H9 (cell line): ENCODE measurements at regions not wholly inside any gene's neighbourhood (a gene's known extent, or its start where the extent isn't known, plus 50 kb on each side); places are given as distances from the start of the nearest gene placed in this dataset.

ENCODE experiments used
- DNase-seq: peaks from one replicate; pipeline ENCODE4 v3.0.0-alpha.2; 2017
- H2AFZ ChIP-seq: one replicate; pipeline ENCODE4 v1.6.1; 2013; ENCODE audit warnings: mild to moderate bottlenecking, low read length, control low read depth, moderate library complexity
- H2AK5ac ChIP-seq: 2 replicates; pipeline ENCODE4 v1.6.1; 2013; ENCODE audit warnings: low read length, control low read depth, mixed read lengths; ENCODE audit not compliant: insufficient read length
- H2BK120ac ChIP-seq: one replicate; pipeline ENCODE4 v1.6.1; 2013; ENCODE audit warnings: low read depth, mild to moderate bottlenecking, low read length, control low read depth, inconsistent platforms; ENCODE audit not compliant: poor library complexity, severe bottlenecking
- H2BK12ac ChIP-seq: 2 replicates; pipeline ENCODE4 v1.6.1; 2013; ENCODE audit warnings: low read length, control low read depth, mixed read lengths, low read depth; ENCODE audit not compliant: insufficient read length
- H2BK15ac ChIP-seq: 2 replicates; pipeline ENCODE4 v1.6.1; 2013; ENCODE audit warnings: low read depth, low read length, control low read depth
- H2BK20ac ChIP-seq: one replicate; pipeline ENCODE4 v1.6.1; 2013; ENCODE audit warnings: low read depth, mild to moderate bottlenecking, low read length, control low read depth, inconsistent platforms; ENCODE audit not compliant: poor library complexity, severe bottlenecking
- H2BK5ac ChIP-seq: 2 replicates; pipeline ENCODE4 v1.6.1; 2013; ENCODE audit warnings: low read length, control low read depth, mixed read lengths; ENCODE audit not compliant: insufficient read length
- H3K14ac ChIP-seq: 2 replicates; pipeline ENCODE4 v1.6.1; 2013; ENCODE audit warnings: low read length, control low read depth; ENCODE audit not compliant: insufficient read depth
- H3K18ac ChIP-seq: 2 replicates; pipeline ENCODE4 v1.6.1; 2013; ENCODE audit warnings: low read depth, mild to moderate bottlenecking, mixed read lengths, low read length, control low read depth; ENCODE audit not compliant: insufficient read length
- H3K23ac ChIP-seq: 2 replicates; pipeline ENCODE4 v1.6.1; 2013; ENCODE audit warnings: low read length, control low read depth, mixed read lengths, low read depth; ENCODE audit not compliant: insufficient read length
- H3K23me2 ChIP-seq: 2 replicates; pipeline ENCODE4 v1.6.1; 2013; ENCODE audit warnings: low read depth, mild to moderate bottlenecking, mixed read lengths, low read length, control low read depth; ENCODE audit not compliant: insufficient read length, poor library complexity, severe bottlenecking
- H3K27ac ChIP-seq: 2 replicates; pipeline ENCODE4 v1.5.1; 2013; ENCODE audit warnings: low read length, control low read depth, mixed read lengths, low read depth; ENCODE audit not compliant: insufficient read length
- H3K27me3 ChIP-seq: 2 replicates; pipeline ENCODE4 v1.6.1; 2013; ENCODE audit warnings: low read length, control low read depth, inconsistent platforms; ENCODE audit not compliant: insufficient read depth
- H3K4ac ChIP-seq: 2 replicates; pipeline ENCODE4 v1.6.1; 2013; ENCODE audit warnings: low read depth, mild to moderate bottlenecking, control low read depth, inconsistent platforms, low read length, moderate library complexity
- H3K4me1 ChIP-seq: 2 replicates; pipeline ENCODE4 v1.6.1; 2013; ENCODE audit warnings: low read length, control low read depth, inconsistent platforms; ENCODE audit not compliant: insufficient read depth
- H3K4me2 ChIP-seq: 2 replicates; pipeline ENCODE4 v1.6.1; 2013; ENCODE audit warnings: low read length, control low read depth, mixed read lengths; ENCODE audit not compliant: insufficient read length, insufficient read depth
- H3K56ac ChIP-seq: 2 replicates; pipeline ENCODE4 v1.6.1; 2013; ENCODE audit warnings: low read depth, mild to moderate bottlenecking, mixed read lengths, low read length, control low read depth; ENCODE audit not compliant: insufficient read length
- H3K79me1 ChIP-seq: 2 replicates; pipeline ENCODE4 v1.6.1; 2013; ENCODE audit warnings: low read depth, mild to moderate bottlenecking, moderate library complexity, low read length, control low read depth, inconsistent platforms; ENCODE audit not compliant: insufficient read depth, poor library complexity, severe bottlenecking
- H3K79me2 ChIP-seq: 2 replicates; pipeline ENCODE4 v1.6.1; 2013; ENCODE audit warnings: low read length, control low read depth, inconsistent platforms; ENCODE audit not compliant: insufficient read depth
- H3K9ac ChIP-seq: 2 replicates; pipeline ENCODE4 v1.6.1; 2013; ENCODE audit warnings: low read length, control low read depth, mixed read lengths; ENCODE audit not compliant: insufficient read length; ENCODE audit errors: extremely low read depth
- H3K9me3 ChIP-seq: one replicate; pipeline ENCODE4 v1.6.1; 2013; ENCODE audit warnings: low read depth, low read length, inconsistent platforms; ENCODE audit not compliant: control insufficient read depth
- H3T11ph ChIP-seq: one replicate; pipeline ENCODE4 v1.6.1; 2013; ENCODE audit warnings: mild to moderate bottlenecking, low read length, control low read depth, inconsistent platforms
- H4K20me1 ChIP-seq: one replicate; pipeline ENCODE4 v1.6.1; 2013; ENCODE audit not compliant: control insufficient read depth, insufficient read length, insufficient read depth
- H4K5ac ChIP-seq: 2 replicates; pipeline ENCODE4 v1.6.1; 2013; ENCODE audit warnings: low read depth, mild to moderate bottlenecking, mixed read lengths, low read length, control low read depth; ENCODE audit not compliant: insufficient read length
- H4K8ac ChIP-seq: replicated peaks from 2 replicates; pipeline ENCODE4 v1.6.1; 2013; ENCODE audit warnings: low read length, control low read depth, mixed read lengths, low read depth; ENCODE audit not compliant: insufficient read length
- H4K91ac ChIP-seq: 2 replicates; pipeline ENCODE4 v1.6.1; 2013; ENCODE audit warnings: low read depth, mild to moderate bottlenecking, moderate library complexity, mixed read lengths, low read length, control low read depth; ENCODE audit not compliant: insufficient read length
- H3K27ac Mint-ChIP-seq, 3 experiments: 2 replicates in 2 of 3; 3 replicates in 1 of 3; pipeline ENCODE4 v1.8.0; 2020 to 2021; ENCODE audit warnings: mixed read lengths in 3 of 3, mild to moderate bottlenecking in 1 of 3, moderate library complexity in 1 of 3
- H3K27me3 Mint-ChIP-seq: 2 replicates; pipeline ENCODE4 v1.8.0; 2021; ENCODE audit warnings: low read depth, mild to moderate bottlenecking, moderate library complexity, mixed read lengths
- H3K36me3 Mint-ChIP-seq, 3 experiments: 2 replicates in 2 of 3; 3 replicates in 1 of 3; pipeline ENCODE4 v1.8.0; 2020 to 2021; ENCODE audit warnings: low read depth in 3 of 3, mixed read lengths in 3 of 3; ENCODE audit not compliant: insufficient read depth in 1 of 3
- H3K4me1 Mint-ChIP-seq, 2 experiments: 2 replicates each; pipeline ENCODE4 v1.8.0; 2020; ENCODE audit warnings: mixed read lengths in 2 of 2
- H3K4me3 Mint-ChIP-seq, 2 experiments: 2 replicates in 1 of 2; 3 replicates in 1 of 2; pipeline ENCODE4 v1.8.0; 2020 to 2021; ENCODE audit warnings: mild to moderate bottlenecking in 2 of 2, mixed read lengths in 2 of 2, moderate library complexity in 1 of 2
- H3K9me3 Mint-ChIP-seq, 2 experiments: 2 replicates in 1 of 2; 3 replicates in 1 of 2; pipeline ENCODE4 v1.8.0; 2020; ENCODE audit warnings: mild to moderate bottlenecking in 2 of 2, mixed read lengths in 2 of 2, moderate library complexity in 1 of 2
- WGBS: extraction: QIAGEN DNeasy Blood & Tissue Kit; methylation state at CpG from one replicate; pipeline ENCODE4 v1.1.7; 2013; ENCODE audit warnings: missing lambda C conversion rate, low lambda C conversion rate, mixed read lengths; ENCODE audit not compliant: insufficient read length; ENCODE audit errors: extremely low coverage; 5-methylcytosine and 5-hydroxymethylcytosine counted together
- TF ChIP-seq, protein P1 (sequence below): fragments of 200-600 bp; sonication (generic); conservative IDR thresholded peaks from 3 replicates; pipeline ENCODE4 v1.8.0; 2021; ENCODE audit warnings: antibody characterized with exemption, mild to moderate bottlenecking

- Histone ChIP-seq H4K5ac (no peak overlapping the region), H2BK12ac (no peak overlapping the region), H2BK20ac (no peak overlapping the region), H3K56ac (no peak overlapping the region), H4K91ac (no peak overlapping the region), H3K4ac (no peak overlapping the region), H3K9ac (no peak overlapping the region), H3K18ac (no peak overlapping the region), H3K79me1 (no peaks in the 10 kb centered on the region), H3K23ac (no peak overlapping the region), H2AFZ (no peak overlapping the region), H3K14ac (no peak overlapping the region), H3K9me3 (no peaks in the 10 kb centered on the region), H3K4me2 (no peak overlapping the region), H3K4me1 (0 out of 2 replicates have a peak, but pooled peaks cover 2% of the 10 kb centered on the region), H3K27ac (no peak overlapping the region), H2BK5ac (no peak overlapping the region), H4K20me1 (no peaks in the 10 kb centered on the region), H3K79me2 (no peaks in the 10 kb centered on the region), H2BK15ac (no peak overlapping the region), H3T11ph (no peak overlapping the region), H2BK120ac (no peak overlapping the region), H3K27me3 (no peaks in the 10 kb centered on the region), H3K23me2 (no peaks in the 10 kb centered on the region), H4K8ac (no peak overlapping the region), H2AK5ac (no peak overlapping the region)
- peaks cover 0 to 3% of the 10 kb centered on the region in 2 experiments; a peak in 3 of 5 replicates for H3K9me3 Mint-ChIP-seq
- H3K4me1 Mint-ChIP-seq, result no peaks in the 10 kb centered on the region
- DNase-seq, result no peak
- WGBS, result no CpG with 5 or more reads among the region's 4 CpGs
- no peak overlapping the region for H3K4me3 Mint-ChIP-seq
- H3K27me3 Mint-ChIP-seq, result no peaks in the 10 kb centered on the region
- TF ChIP-seq, protein P1, sequence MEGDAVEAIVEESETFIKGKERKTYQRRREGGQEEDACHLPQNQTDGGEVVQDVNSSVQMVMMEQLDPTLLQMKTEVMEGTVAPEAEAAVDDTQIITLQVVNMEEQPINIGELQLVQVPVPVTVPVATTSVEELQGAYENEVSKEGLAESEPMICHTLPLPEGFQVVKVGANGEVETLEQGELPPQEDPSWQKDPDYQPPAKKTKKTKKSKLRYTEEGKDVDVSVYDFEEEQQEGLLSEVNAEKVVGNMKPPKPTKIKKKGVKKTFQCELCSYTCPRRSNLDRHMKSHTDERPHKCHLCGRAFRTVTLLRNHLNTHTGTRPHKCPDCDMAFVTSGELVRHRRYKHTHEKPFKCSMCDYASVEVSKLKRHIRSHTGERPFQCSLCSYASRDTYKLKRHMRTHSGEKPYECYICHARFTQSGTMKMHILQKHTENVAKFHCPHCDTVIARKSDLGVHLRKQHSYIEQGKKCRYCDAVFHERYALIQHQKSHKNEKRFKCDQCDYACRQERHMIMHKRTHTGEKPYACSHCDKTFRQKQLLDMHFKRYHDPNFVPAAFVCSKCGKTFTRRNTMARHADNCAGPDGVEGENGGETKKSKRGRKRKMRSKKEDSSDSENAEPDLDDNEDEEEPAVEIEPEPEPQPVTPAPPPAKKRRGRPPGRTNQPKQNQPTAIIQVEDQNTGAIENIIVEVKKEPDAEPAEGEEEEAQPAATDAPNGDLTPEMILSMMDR, result no peak
- peaks cover 0 to 4% (median 3%) of the 10 kb centered on the region in 3 experiments; a peak in 2 of 7 replicates for H3K36me3 Mint-ChIP-seq
- H3K27ac Mint-ChIP-seq, result no peak overlapping the region
Measured at GRCh38 chr17:68700421-68700820, 99.3 kb upstream of the FAM20A start.
